COLO668 (cell line): ENCODE measurements at regions not wholly inside any gene's neighbourhood (a gene's known extent, or its start where the extent isn't known, plus 50 kb on each side); places are given as distances from the start of the nearest gene placed in this dataset.

Experiments used
- DNase-seq: peaks from one replicate; lab custom pipeline; 2025; ENCODE audit not compliant: unreplicated experiment; lab: John Stamatoyannopoulos, UW

DNA sequence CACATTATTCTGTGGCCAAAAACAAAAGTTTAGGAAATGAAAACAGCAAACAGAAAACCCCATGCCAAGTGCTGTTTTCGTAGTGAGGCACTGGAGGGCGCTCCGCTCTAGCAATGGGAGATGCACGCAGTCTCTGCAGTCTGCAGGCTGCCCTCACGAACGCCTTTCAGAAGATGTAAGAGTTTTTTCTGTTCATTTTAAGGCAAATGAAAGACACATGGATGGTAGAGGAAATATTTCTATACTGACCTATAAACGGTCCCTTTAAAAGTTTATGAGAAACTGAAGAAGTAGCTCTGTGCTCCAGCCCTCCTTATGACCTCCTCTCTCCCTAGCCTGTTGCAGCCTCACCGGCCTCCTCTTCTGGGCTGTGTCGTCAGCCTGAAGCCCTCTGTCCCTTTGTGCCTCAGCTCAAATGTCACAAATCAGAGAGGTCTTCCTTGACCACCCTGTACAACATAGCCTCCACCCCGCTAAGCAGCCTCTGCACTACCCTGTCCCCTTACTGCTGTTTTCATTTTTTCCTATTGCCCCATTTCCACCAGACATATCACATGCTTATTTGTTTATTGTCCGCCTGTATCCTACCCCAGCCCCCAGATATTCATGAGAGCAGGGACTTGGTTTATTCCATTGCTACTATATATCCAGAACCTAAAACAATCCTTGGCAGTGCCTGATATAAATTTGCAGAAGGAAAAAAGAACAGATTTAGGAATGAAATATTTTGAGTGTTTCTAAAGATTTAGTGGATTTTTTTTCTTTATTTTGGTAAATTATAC lies 116.4 kb downstream of the TM9SF2 start:
- peak; percentile 51 for DNase-seq

DNA sequence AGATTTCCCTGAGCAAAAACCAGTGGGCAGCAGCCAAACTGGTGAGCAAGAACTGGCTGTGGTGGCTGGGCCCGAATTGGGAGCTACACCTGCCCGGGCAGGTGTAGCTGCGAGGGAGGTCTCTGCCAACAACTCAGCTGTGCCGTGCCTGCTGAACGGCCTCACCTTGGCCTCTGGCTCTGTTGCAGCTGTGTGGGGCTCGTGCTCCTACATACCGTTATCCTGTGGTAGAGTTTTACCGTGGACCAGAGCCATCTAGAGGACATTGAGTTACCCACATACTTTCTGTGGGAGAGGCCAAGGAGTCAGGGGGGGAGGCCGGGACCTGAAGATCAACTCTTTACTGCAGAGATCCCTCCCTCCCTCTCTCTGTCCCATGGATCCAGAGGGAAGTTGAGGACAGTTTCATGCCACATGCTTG lies 113.2 kb downstream of the TM9SF2 start:
- peak; percentile 60 for DNase-seq
